ELR (cell line): ENCODE measurements at regions not wholly inside any gene's neighbourhood (a gene's known extent, or its start where the extent isn't known, plus 50 kb on each side); places are given as distances from the start of the nearest gene placed in this dataset.
"Not testable (repeated sequence)": the region's sequence is repeated elsewhere in the genome, so short reads cannot be mapped to it uniquely, and the experiment has no call there.

ENCODE experiments used
- DNase-seq: peaks from one replicate; pipeline ENCODE4 v3.0.0-alpha.2; 2015; ENCODE audit warnings: low read depth

DNA sequence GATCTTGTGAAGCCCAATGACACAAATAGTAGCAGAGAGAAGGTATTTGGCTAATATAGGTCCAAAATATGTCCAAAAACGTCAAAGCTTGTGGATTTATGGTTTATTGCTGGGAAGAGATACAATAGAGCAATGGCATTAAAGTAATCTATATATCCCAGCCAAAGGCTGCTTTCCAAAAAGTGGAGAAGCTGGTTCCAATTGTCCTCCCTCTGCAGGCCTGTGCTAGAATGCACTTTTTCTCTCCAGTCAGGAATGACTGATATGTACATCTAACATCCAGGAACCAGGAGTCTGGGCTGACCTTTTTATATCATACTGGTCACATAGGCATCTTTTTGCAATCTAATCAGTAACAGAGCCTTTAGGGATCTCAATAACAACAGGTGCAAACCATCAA lies 167.1 kb upstream of the FAM3C start:
- DNase-seq, result peak; percentile 35

DNA sequence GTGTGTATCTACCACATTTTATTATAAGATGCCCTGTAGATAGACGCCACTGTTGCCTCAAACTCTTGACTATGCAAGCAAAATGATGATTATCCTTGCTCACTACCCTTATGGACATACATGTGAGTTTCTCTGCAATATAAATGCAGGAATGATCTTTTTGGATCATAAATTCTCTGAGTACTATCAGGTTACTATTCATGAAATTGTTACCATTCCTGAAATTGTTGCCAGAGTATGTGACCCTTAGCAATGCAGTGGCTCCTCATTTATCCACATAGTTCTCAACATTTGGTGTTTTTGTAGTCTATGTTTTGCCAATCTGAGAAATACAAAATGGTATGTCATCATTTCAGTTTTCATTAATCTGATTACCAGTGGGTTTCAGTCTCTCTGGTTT lies 166.2 kb upstream of the FAM3C start:
- DNase-seq, result peak; percentile 39

DNA sequence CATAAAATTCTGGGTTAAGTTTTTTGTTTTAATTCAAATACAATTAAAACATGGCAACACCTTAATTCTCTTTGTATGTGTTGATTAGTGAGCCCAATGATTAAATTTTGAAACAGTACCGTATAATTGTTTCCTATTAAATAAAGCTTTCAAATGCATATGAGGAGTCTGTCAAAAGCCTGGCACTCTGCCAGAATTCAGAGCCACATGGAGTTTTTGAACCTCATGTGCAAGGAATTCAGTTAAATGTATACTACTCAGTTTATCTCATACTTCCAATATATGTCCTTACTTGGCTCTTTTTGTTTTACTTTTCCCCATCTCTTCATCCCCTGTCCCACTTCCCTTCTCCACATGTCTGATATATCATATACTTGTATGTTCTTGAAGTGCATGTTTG lies 165.6 kb upstream of the FAM3C start:
- no peak for DNase-seq

DNA sequence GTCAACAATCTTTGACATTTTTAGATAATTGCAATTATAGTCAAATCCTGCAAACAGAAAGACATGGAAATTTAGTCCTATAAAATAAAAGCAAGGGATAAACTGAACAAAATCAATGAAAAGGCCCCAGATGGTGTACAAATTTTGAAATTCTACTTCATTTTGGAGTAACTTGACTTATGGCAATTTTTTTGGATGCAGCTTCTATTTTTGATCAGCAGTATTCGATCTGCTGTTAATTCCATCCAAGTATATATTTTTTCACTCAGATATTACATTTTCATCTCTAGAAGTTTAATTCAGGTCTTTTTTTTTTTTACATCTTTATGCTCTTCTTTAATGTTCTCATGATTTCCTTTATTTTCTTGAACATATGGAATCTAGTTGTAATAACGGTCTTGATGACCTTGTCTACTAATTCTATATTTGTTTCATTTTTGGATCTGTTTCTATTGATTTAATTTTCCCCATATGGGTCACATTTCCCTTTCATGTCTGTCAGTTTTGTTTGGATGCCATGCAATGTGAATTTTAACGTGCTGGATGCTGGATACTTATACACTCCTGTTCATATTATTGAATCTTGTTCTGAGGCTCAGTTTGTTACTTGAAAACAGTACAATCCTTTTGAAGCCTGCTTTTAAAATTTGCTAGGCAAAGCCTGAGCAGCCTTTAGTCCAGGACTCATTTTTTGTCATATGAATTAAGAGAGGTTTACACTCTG lies 164.3 kb upstream of the FAM3C start:
- DNase-seq, result no peak

DNA sequence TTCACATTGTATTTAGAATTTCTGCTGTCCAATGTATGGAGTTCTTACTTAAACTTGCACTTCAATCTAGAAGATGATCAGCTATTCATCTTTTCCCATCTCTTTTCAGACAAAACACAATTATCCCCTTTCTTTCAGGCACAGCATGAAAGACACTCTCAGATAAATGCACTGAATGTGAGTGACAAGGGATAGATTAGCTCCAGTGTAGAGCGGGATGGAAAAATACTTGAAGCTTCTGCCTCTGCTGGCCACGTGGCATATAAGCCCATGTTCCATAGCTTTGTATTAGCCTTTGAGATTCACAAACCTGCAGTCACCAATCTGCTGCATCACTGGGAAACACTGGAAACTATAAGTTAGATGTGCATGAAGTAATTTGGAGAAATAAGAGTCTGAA lies 162.2 kb upstream of the FAM3C start:
- no peak for DNase-seq

DNA sequence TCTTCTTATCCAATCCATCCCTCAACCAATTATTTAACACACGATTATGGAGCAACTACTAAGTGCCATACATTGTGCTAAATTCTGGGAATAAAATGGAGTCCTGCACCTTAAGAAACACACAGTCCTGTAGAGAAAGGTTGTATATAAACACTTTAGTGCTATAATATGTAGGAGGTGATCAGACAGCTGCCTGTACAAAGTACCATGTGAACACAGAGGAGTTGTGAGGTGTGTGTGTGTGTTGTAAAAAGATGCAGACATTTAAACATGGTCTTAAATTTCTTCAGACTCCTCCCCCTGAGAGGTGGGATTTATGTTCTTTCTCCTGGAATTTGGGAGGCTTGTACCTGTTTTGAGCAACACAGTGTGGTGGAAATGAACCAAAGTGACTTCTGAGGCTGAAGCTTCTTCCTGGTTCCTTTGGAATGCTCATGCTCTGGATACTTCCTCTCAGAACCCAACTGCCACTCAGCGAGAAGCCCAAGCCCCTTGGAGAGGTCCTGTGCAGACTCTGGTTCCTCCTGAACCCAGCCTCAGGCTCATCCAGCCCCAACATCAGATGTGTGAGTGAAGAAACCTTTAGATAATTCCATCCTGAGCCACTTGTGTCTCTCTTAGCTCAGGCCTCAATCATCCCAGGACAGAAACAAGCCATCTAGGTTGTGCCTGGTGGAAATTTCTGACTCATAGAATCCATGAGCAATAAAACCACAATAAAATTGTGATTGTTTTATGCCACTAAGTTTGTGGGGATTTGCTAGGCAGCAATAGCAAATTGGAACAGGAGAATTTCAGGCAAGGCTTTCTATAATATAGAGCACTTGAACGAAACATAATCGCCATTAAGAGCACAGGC lies 161.2 kb upstream of the FAM3C start:
- peak; percentile 24 for DNase-seq

DNA sequence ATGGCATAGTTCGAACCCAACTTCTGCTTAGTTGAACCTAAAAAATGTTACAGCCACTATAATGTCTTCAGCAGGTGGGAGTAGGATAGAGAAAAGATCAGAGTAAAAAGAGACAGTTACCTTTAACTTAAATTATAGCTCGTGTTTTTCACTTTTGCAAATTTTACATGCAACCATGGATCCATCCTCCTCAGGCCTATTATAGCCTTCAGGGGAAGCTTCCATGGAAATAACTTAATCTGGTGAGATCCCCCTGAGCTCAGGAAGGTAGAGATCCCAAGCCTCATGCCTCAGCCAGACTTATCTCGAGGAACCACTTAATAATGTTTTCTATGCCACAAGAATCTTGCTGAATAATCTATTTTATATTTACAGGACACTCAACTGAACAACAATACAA lies 159.4 kb upstream of the FAM3C start:
- no peak for DNase-seq

DNA sequence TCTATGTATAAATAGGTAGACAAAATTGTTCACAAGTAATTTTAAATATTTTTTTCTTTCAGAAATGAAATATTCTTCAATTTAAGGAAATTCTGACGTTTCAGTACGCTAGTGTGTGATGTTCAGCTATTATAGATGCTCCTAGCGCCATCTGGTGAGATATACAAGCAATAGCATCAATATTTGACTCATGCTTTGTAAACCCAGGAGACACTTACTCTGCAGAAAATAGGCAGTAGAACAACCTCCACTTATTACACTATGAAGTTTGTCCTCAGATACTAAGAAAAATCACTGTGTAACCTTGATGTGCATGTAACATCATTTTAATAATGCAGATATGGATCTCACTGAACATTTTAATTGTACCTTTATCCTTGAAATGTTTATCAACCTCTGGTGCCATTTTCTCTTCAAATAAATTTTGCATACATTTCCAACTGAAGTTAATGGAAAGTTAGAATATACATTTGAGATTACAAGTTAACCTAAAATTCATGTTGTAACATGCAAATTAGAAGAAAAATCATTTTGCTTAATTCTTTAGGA lies 151.5 kb upstream of the FAM3C start:
- peak; percentile 79 for DNase-seq

DNA sequence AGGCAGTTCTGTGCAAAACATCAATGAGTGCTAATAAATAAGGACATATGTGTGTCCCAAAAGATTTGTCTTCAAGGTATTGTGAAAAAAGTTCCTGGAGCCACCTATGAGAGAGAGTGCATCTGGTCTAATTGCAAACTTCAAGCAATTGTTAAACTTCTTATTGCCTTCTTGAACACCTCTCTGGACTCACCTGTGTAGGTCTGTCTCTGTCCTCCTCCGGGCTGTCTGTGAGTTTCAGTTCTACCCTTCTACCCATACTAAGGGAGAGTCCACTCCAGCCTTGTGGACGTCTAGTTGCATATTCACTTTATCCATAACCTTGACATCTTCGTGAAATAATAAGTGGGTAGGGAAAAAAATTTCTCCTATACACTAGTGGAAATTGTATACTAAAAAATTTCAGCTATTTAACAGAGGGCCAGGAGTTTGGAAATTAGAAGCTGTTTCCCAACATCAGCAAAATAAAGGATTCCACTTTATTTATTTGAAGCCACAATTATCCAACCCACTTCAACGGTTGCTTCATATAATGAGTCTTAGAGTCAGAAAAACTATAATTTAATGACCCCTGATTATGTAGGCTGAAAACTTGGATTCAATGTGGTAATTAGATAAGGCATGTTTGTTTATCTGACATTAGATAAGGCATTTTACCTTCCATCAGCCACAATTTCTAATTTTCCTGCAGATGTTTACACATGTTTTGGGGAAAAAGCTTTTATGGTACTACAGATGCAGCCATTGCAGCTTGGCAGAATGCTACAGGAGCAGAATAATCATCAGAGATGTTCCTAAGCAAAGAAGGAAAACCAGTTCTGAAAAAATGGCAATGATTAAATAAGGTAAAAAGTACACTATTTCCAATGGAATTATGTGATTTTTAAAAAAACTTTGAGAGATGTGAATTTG lies 150.8 kb upstream of the FAM3C start:
- no peak for DNase-seq

DNA sequence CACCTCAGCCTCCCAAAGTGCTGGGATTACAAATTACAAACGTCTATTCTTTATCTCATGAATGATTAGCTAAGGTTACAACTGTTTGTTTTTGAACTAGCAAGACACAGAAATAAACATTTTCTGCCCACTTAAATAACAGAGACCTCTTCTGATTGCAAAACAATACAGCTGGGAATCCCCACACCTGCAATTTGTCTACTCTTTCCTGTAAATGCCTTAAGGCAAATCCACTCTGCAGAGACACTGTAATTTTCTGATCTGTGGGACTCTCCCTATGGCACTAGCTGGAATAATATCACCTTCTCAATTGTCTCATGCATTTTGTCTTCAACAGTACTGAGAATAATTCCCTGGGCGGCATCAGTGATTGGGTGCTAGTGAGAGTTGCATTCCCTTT lies 149.3 kb upstream of the FAM3C start:
- no peak for DNase-seq

DNA sequence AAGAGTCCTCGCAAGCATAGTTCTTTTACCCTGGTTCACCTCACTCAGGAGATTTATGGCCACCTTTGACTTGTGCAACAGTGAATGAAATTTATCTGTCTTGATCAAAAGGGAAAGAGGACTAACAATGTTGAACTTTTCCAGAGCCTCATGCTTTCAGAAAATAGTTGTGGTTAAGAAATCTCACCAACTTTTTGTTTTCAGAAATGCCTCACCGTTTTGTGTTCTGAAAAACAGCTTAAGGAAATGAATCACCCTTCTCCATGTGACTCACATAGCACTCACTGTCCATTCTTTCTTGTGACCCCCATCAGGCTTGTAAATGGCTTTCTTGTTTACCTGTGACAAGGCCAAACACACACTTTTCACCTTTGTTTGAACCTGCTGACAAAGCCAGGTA lies 148.6 kb upstream of the FAM3C start:
- DNase-seq, result peak; percentile 96

DNA sequence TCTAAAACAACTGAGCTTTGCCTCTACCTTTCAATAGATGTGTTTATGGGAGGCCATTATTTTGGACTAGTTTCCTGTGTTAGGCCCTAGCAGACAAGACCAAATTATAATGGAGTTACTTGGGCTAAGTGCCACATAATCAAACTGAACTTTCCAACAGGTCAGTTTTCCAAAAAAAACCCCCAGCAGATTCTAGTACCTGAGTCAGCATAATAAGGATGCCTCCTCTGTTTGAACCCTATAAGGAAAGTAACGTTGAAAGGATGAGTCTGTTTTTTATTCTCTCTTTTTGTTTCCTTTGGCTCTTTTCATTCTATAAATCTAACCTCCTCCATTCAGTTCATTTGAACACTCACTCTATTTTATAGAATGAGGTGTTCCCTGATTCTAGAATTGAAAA lies 148.1 kb upstream of the FAM3C start:
- DNase-seq, result no peak

DNA sequence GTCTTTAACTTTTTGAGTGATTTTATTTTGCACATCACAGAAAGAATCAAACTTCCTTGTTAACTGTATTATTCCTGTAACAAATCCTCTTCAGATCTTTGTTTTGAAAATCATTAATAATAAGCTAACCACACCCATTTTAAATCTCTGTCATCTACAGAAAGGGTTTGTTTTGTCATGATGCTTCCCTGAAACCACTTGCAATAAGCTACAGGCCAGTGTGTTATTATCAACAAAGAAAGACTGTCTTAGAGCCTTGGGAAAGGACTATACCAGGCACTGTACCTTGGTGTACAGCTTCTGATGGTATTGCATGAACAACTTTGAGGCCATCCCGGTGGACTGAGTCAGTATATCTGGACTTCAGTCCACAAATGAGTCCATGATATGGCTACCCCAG lies 145.3 kb upstream of the FAM3C start:
- no peak for DNase-seq

DNA sequence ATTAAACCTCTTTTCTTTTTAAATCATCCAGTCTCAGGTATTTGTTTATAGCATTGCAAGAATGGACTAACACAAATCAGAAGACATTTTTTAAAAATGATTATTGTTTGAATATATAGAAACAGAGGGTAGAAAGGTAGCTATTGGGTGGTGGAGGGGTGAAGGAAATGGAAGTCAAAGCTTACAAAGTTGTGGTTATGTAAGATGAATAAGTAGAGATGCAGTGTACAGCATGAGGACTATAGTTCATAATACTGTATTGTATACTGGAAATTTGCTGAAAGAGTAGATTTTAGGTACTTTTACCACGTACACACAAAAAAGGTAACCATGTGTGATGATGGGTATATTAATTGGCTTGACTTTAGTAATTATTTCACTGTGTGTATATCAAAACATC lies 144.0 kb upstream of the FAM3C start:
- DNase-seq, result no peak

DNA sequence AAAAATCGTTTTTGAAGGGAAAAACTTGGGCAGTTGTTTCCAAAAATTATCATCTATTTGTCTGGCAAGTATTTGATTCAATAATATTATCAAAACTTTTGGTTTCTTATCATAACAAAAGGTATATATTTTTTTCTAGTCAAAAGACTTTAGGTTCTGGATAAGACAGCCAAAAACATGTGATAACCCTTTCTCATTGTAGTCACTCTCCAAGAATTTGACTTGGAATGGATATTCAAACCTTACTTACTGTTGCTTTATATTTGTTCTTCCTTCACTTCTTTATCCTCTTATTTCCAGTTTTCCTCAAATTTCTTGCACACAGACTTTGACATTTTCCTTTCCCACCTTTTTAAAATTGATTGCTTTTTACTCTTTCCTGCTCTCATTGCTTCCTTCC lies 140.9 kb upstream of the FAM3C start:
- DNase-seq, result no peak

DNA sequence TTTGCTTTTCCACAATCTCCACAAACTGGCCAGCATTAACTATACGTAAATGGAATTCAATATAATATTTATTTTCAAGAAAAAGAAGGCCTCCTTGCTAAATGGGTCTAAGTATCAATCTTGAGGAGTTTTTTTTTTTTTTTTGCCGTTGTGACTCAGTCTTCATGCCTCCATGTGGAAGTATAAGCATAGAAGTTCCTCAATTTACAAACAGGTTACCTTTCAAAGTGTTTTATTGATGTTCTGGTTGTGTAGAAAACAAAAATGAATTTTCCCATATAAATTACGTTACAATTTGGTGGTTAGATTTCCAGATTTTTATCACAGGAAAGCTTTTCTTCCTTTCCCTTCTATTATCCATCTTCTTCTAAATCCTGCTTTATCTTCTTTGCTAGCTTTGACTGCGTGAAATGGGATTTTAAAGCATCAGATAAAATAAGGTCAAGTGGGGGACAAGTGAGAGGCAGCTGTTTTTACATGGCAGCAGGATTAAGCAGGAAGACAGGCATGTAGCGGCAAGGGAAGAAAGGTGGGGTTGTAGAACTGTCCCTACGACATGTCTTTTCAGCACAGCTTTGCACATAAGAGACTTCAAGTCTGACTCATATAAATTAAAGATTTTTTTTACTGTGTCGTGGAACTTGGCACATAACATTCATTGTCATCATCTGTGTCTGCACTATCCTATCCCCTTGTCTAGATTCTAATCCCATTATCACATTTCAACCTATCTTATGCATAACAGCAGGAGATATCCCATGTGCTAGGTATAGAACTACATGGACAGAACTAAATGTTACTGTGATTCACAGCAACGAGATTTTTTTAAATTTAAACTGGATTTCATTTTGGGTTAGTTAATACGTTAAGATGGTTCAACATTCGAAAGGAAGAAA lies 135.3 kb upstream of the FAM3C start:
- DNase-seq, result peak; percentile 25

DNA sequence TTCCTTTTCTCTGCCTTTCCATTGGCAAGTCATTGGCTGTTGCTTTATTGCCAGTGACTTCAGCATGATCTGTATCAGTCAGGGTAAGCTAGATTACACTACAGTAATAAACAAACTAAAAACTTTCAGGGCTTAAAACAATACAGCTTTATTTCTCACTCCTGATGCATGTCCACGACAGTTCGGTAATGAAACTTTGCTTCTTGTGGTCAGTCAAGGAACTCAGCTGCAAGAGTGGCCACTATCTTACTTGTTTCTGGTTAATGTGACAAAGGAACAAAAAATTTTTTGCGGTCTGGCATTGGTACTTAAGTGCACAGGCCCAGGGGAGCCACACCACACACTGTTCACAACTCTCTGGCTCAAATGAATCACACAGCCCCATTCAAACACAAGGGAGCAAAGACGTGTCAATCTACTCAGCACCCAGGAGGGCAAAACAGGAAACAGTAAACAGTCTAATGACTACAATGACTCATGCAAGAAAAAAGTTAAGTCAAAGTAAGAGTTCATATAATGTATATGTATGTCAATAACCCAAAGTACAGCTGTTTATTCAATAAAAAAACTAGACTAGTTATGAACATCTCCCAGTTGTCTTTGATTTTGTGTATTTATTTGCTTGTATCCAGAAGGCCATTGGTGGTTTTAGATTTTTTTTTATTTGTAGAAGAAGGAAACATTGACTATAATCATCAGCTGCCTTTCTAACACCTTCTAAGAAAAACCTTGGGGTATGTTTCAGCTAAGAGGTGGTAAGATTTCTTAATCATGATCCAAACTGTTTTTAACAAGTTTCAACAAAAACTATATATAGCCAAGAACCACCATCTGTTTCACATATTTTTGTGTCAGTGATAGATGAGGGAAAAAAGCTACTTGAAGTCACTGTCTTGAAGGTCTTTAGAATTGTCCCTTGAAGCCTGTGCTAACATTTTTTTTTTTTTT lies 134.4 kb upstream of the FAM3C start:
- peak; percentile 96 for DNase-seq

DNA sequence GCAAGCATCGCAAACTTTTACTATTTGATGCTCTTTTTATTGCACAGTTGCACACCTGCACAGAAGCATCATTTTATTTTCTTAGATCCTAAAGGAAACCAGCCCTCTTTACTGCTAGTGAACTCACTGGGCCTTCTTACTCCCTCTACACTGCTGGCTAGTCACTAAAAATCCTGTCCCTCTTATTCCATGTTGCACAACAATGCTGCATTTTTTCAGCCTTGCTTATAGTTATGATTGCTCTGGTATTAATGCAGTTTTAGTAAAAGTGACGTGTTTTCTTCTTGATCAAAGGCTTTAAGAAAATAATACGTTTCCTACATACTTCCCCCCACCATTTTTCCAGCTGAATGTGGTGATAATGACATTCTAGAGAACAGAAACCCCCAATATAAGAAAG lies 132.9 kb upstream of the FAM3C start:
- no peak for DNase-seq

DNA sequence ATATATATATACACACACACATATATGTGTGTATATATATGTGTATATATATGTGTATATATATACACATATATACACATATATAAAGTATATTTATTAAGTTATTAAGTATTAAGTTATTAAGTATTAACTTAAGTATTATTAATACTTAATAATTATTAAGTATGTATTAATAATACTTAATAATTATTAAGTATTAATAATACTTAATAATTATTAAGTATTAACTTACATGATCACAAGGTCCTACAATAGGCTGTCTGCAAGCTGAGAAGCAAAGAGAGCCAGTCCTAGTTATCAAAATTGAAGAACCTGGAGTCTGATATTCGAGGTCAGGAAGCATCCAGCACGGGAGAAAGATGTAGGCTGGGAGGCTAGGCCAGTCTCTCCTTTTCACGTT lies 130.1 kb upstream of the FAM3C start:
- DNase-seq, result not testable (repeated sequence)
